ENCODE measurements at regions not wholly inside any gene's neighbourhood (a gene's known extent, or its start where the extent isn't known, plus 50 kb on each side); places are given as distances from the start of the nearest gene placed in this dataset.

DNA sequence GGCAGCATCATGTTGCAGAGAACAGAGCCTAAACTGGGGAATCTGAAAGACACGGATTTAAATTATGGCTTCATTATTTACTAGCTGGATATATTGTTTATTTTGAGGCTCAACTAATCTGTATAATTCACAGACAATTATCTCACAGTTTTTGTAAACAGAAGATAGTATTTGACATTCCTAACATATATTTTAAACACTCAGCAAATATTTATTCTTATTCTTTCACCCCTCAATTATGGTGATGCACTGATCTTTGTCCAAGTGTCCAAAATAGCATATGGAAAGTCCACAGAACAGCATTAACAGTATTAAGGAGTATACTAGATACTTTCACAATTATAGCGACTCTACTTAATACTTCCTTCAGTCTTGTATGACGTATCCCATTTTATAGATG is 257.0 kb downstream of the ADGRG6 start:
- FAIRE-seq (no peak), DNase-seq (ENCODE audit: insufficient read length, low spot score) (no peak)

DNA sequence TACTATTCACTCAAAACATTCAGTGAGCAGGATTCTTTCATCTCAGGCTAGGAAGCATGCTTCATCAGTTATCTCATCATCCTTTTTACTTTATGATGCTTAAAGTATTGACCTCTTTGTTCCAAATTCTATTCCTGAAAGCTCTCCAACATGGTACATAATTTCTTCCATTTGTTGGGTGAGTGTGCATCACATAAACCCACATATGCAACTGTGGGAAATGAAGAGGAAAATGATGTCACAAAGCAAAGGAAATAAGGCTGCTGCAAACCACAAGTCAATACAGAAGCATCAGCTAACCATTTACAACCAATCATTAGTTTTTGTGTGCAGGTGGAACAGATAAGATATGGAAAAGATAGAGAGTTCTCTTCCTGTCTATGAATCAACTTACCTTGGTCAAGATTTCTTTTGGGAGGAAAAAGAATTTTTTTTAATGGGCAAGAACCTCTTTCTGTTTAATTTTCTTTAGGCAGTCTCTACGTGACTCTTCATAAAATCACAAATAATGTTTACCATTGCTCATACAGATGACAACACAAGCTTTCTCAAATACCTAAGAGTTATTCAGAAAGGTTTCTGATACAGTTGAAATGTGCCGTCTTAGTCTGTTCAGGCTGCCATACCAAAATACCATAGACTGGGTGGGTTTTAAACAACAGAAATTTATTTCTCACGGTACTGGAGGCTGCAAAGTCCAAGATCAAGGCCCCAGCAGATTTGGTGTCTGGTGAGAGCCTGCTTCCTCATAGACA is 259.9 kb downstream of the ADGRG6 start:
- no peak for DNase-seq (ENCODE audit: insufficient read length, low spot score)
- FAIRE-seq: no peak

DNA sequence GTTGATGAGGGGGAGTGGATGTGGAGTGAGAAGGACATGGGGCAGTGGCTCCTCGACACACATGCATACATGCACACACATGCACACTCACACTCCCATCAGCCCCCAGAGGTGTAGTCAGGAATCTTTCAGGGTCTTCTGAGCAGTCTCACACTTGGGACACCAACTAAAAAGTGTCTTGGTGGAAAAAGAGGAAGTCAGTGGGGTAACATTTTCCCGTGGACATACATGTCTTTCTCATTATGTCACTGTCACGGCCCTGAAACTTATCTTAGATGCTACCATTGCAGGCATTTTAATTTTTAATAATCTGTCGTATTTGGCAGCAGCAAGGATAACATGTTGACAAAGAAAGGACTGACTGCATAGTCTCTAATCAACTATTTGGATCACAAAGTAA is 261.1 kb downstream of the ADGRG6 start:
- DNase-seq (ENCODE audit: insufficient read length, low spot score): no peak
- no peak for FAIRE-seq

DNA sequence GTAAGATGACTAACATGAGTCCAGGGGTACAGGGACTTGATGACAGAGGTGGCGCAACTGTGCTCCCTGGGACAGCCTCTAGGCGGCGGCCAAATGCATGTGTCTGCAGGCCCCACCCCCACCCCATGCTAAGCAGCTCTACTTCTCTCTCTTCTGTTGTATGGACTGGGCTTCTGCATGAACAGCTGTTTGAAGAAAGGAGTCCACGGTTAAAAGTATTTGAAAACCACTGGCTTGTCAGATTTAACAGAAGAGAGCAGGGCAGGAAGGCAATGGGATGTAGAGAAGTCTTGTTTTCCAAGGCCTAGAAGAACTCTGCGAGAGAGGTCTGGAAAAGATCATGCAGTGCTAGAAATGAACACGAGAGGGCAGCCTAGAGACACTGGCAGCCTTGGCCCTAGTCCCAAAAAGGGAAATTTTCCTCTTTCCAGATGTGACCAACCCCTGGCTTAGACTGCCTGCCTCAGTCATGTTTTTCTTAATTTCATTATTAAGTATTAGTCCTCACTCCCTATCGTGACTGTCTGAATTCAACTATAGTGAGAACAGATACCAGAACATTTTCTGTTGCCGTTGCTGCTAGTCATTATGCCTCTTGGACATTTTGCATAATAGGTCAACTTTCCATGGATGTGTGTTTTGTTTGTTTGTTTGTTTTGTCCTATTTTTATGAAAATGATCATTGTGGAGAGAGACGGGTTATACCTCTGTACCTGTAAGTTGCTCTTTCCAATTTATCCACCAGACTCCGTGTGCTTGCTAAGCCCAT is 265.0 kb downstream of the ADGRG6 start:
- DNase-seq (ENCODE audit: insufficient read length, low spot score) (peak; percentile 33), FAIRE-seq (no peak)

DNA sequence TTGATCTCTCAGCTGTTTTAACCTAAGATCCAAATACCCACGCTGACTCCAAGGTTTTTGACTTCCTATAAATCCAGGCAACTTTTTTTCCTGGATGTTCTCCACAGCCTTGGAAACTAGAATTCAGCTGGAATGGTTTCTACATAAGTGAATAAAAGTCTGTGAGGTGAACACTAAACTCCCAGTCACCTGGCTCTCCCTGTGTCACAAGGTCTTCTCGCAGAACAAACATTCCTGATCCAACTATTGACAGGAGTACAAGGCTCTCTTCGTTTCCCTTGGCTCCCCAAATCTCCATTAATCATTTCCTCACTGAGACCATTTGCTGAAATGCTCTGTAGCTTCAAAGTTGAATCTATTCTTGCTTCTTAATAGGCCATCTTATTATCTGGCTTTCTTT is 265.7 kb downstream of the ADGRG6 start:
- DNase-seq (ENCODE audit: insufficient read length, low spot score): no peak
- FAIRE-seq: no peak

DNA sequence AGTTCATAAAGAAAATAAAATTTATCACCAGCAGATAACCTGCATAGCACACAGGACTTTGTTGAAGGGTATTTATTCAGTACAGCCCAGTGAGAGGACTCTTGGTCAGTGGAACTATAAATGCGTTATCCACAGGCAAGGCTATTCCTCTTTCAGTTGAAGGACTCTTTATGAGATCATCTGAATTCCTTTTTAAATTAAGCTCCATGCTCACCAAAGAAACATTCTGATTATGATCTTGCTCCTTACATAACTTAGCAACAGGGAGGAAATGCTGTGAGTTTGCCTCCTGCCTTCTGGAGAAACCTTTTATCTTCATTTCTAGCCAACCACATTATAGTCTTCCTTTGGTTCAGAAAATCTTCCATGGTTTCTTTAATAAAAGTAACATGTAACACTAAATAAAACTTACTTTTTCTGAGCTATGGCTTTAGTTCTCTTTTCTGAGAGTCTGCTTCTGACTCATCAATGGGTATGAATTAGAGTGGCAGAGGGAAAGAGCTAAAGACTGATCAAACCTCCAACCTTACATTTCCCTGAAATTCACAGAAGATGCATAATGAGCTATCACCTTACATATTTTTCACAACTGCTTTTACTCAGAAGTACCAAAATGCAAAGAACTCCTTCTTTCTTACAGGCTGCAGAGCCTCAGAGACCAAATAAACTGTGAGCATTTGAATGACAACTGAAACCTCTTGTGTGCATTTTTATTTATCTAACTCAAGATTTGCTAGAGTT is 267.2 kb downstream of the ADGRG6 start:
- DNase-seq (ENCODE audit: insufficient read length, low spot score) (no peak), FAIRE-seq (no peak)

DNA sequence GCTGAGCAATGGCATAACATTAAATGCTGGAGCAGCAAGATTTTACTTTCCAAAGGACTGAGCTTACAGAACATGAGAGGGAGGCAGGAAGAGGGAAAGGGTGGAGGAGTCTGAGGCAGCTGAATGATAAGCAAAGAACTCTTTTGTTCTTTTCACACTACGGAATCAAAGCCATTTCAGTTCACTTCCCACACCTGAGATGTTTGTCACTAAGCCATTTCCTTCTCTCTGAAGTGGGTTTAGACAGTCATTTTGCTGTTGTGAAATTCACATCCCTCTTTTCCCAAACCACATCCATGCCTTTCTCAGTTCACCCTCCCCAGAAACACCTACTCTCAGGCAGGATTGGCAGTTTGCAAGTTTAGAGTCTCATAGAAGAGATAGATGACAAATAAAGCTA is 267.9 kb downstream of the ADGRG6 start:
- no peak for DNase-seq (ENCODE audit: insufficient read length, low spot score)
- no peak for FAIRE-seq

DNA sequence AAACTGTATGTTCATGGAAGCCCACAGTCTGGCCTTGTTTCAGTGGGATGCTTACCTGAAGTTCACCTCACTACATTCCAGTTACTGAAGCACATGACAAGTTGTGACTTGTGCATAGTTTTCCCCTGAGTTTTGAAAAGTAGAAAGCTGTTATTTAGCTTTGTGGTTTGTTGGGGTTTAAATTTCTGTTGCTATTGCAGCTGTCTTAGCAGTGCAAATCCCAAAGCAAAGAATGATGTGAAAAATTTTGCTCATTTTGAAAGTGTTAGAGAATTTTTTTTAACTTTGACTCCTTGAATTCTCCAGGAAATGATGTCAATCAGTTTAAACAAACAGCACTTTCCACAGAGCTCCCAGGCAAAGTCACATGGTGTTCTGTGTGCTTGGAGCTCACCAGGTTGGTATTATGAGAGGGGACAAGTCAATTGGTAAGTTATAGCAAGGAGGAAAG is 268.4 kb downstream of the ADGRG6 start:
- FAIRE-seq: no peak
- no peak for DNase-seq (ENCODE audit: insufficient read length, low spot score)

DNA sequence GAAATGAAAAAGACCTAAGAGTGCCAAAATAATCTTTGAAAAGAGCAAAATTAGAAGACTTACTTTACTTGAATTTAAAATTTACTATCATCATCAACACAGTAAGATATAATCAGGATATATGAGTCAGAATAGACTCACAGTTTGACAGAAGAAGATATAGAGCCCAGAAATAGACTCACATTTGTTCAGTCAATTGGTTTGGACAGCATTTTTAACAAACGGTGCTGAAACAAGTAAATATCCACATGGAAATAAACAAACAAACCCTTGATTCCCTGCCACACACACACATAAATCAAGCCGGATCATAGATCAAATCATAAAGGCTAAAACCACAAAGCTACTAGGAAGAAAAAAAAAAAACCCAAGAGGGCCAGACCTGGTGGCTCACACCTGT is 291.1 kb downstream of the ADGRG6 start:
- FAIRE-seq (no peak), DNase-seq (ENCODE audit: insufficient read length, low spot score) (no peak)

DNA sequence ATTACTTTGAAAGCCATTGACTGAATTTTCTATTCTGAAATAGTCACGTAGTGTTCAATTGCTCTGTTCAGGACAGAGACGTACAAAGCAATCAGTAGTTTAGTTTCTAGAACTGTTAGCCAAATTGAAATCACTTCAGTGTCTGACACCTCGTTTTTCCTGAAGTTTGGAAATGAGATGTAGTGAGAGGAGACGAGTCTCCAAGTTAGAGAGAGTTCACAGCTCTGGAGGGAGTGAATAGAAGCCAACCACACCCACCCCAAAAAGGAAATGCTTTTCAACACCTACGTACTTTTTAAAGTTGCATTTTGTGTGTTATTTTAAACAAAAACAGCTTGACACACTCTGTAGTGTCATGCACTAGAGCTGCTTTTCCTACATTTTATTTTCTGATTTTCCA is 296.0 kb downstream of the ADGRG6 start:
- no peak for FAIRE-seq
- no peak for DNase-seq (ENCODE audit: insufficient read length, low spot score)

DNA sequence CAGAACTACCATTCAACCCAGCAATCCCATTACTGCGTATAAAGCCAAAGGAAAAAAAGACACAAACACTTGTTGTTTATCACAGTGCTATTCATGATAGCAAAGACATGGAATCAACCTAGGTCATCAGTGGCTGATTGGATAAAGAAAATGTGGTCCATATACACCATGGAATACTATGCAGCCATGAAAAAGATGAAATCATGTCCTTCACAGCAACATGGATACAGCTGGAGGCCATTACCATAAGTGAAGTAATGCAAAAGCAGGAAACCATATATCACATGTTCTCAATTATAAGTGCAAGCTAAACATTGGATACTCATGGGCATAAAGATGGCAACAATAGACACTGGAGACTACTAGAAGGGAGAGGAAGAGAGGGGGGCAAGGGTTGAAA is 299.6 kb downstream of the ADGRG6 start:
- no peak for FAIRE-seq
- no peak for DNase-seq (ENCODE audit: insufficient read length, low spot score)

DNA sequence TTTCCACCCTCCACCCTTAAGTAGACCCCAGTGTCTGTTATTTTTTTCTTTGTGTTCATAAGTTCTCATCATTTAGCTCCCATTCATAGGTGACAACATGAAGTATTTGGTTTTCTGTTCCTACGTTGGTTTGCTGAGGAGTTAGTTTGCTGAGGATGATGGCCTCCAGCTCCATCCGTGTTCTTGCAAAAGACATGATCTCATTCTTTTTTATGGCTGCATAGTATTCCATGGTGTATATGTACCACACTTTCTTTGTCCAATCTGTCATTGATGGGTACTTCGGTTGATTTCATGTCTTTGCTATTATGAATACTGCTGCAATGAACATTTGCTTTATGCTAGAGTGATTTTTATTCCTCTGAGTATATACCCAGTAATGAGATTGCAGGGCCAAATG is 301.2 kb downstream of the ADGRG6 start:
- FAIRE-seq (no peak), DNase-seq (ENCODE audit: insufficient read length, low spot score) (no peak)

DNA sequence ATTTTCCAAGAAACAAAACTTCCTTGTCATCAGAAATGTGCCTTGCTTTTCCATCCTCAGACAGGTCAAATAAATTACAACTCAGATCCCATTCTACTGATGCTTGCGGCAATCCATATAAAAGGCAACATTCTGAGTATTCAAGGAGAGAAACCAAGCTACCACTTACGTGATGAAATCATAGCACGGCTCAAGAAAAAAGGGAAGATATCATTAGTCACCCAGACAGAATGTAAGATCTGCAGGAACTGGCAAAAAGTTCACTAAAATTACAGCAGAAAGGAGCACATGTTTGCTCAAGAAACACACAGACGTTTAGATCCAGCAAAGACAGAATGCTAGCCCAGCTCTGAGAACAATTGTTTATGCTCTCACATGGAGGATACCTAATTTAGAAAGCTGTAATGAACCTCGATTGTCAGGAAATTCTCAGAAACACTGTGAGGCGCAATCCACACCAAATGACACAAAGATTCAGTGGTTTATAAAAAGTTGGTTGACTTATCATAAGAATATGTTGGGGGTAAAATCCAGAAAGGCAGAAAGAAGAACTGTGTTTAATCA is 304.2 kb downstream of the ADGRG6 start:
- peak; percentile 5 for DNase-seq (ENCODE audit: insufficient read length, low spot score)
- FAIRE-seq: no peak

DNA sequence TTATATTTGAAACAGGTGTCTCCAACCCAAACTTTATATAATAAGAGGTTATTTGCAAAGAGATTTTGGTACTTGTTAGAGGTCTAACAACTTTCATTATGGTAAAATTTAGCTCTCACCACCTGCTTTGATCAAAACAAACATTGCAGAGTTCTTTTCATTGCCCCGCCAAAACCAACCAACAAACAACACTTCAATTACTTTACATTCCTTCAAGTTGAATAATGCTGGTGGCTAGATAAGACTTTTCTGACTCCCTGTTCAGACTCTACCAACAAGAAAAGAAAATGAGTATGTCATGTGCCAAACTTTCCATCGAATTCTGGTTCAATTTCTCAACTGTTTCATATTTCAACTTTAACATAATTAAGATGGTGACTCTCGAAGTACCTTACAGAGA is 311.1 kb downstream of the ADGRG6 start:
- FAIRE-seq (no peak), DNase-seq (ENCODE audit: insufficient read length, low spot score) (no peak)

DNA sequence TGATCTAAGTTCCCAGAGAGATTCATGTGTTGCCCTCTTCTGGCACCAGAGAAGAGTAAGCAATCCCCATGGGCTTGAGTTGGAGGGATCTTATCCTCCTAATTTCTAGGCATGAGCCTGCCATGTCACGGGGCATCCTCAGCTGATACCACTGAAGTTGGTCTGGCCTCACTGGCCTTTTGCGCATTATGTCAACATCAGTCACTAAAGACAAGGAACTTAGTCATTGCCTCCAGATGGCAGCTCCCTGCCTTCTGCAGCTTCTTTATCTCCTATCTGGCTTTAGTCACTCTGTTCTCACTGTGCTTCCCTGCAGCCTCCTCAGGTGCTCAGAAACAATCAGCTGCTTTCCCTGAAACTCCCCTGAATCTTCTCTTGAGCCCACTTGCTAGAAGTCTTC is 312.2 kb downstream of the ADGRG6 start:
- DNase-seq (ENCODE audit: insufficient read length, low spot score) (no peak), FAIRE-seq (no peak)

DNA sequence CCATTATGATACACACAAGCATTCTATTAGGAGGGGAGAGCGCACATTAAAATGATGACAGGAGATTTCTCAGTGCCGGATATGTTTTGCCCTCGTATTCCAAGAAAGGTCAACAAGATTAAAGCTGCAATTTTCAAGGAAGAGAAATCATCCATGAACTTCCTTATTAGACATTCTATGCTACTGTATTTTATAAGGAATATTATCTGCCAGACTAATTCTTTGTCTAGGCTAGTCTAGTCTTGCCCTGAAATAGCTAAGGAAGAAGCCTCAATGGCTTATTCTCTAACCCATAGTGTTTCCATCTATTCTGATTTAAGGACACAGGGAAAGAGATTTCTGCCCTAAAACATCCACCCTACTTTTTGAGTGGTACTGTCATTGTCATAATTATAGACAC is 315.4 kb downstream of the ADGRG6 start:
- FAIRE-seq (no peak), DNase-seq (ENCODE audit: insufficient read length, low spot score) (no peak)

DNA sequence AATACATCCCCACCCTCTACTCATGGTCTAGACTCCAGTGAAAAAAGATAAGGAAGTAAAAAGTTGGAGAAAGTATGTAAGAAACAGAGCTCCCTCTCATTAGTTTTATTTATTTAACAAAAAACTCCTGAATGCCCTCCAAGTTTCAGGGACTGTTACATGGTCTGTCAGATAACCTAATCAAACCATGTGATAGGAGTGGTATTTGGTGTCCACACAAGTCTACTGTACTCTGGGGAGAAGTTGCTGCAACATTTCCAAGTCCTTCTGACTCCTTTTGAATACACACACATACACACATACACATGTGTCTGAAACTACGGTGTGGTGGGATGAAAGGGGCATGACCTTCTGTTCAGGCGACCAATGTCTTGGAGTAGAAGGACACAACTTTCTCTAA is 320.0 kb downstream of the ADGRG6 start:
- DNase-seq (ENCODE audit: insufficient read length, low spot score) (no peak), FAIRE-seq (no peak)

DNA sequence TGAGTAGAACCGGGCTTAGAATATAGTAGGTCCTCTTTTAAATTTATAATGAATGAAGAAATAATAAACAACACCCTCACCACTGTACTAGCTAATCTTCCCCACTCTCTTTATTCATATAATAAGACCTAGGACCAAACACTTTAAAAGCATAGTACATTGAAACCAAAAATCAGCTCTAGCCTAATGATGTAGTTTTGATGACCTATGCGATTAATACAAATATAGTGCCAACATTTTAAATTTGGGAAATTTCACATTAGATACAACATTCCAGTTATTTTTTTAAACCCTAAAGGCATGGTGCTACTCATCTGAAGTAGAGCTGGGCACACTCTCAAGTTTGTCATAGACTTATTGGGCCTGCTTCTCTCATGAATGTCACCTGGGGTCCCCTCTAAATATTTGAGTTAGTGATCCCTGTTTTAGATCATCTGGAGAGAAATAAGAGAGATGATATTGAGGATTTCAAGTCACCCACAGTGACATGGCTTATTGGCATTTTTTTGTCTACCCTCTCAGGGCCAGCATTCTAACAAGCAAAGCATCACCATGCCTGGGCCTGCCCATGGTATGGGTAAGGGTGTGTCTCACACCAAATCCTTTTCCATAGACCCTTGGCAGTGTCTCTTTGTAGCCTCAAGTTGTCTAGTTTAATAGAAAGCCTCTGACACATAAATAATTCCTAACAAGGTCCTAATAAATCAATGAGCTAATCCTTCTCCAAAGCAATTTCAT is 319.8 kb downstream of the HIVEP2 start:
- no peak for FAIRE-seq
- no peak for DNase-seq (ENCODE audit: insufficient read length, low spot score)

DNA sequence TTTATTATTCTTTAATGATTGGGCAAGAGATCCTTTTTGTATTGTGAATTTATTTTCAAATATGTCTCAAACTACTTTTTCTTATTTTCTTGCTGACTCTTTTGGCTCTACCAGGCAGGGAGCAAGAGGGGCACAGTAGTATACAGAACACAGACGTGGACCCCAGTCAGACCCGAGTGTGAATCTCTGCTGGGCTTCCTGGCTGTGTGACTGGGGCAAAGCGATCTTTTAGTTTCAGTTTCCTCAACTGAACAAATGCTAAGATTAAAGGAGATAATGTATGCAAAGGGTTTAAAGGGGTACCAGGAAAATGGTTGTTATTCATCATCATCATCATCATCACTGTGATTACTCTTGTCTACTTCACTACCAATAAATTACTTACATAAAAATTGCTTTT is 317.5 kb downstream of the HIVEP2 start:
- DNase-seq (ENCODE audit: insufficient read length, low spot score): no peak
- FAIRE-seq: no peak

DNA sequence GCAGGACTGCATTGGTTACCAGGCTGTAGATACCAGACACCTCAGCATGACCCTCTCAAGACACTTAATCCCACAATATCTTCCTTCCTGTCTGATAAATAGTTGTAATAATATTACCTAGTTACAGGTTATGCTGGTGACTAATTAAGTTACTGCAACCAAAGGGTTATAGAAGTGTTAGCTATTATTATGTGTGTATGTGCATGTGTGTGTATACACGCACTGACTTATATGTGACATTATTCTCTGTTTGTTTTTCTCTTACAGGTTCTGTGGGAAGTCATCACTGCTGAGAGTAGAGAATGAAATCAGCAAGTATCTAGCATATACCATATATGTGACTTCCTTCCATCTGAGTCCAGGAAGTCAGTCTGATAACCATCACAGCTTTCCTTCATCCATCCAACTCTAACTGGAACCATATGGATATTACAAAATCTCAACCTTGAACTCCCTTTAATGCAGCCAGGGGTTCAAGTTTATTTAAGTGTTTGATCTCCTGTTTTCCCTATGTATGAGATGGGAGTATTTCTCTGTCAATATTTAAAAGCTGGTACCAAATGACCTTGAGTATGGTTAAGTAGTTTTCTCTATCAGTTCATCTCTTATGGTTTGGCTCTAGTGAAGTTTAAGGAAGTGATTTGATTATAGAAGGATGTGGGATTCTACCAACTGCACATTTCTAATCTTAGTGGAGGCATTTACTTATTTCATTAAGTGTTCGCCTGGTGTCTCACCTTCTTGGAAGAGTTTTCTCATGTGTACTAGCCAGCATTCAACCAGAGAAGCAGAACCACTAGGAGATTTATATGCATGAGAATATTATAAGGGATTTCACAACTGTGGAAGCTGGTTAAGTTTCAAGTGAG is 313.2 kb downstream of the HIVEP2 start:
- FAIRE-seq (no peak), DNase-seq (ENCODE audit: insufficient read length, low spot score) (no peak)

All from HTR-8/SVneo (cell line).